RWPE1 (cell line): ENCODE measurements at regions not wholly inside any gene's neighbourhood (a gene's known extent, or its start where the extent isn't known, plus 50 kb on each side); places are given as distances from the start of the nearest gene placed in this dataset.
"Not testable (repeated sequence)": the region's sequence is repeated elsewhere in the genome, so short reads cannot be mapped to it uniquely, and the experiment has no call there.

Experiments
- CTCF ChIA-PET: fragments of 350-600 bp; sonication (Branson Sonifier 250); formaldehyde crosslinking; extraction: SDS; loops from one replicate; lab custom pipeline; 2021; lab: Yijun Ruan, JAX
- POLR2A ChIA-PET: fragments of 400-600 bp; formaldehyde crosslinking; extraction: SDS; loops from one replicate; lab custom pipeline; 2020; ENCODE audit warnings: antibody characterized with exemption; ENCODE audit not compliant: low non-redundant PET; lab: Yijun Ruan, JAX
- DNase-seq: peaks from one replicate; pipeline ENCODE4 v3.0.0; 2012; ENCODE audit warnings: low spot score
- H3K27ac ChIP-seq: fragments of 450-650 bp; 2 replicates; pipeline ENCODE4 v1.5.1; 2017
- TF ChIP-seq, protein P1 (sequence below): fragments of 450-650 bp; conservative IDR thresholded peaks from 2 replicates; pipeline ENCODE4 v1.5.1; 2017; ENCODE audit warnings: low read depth, mild to moderate bottlenecking

DNA sequence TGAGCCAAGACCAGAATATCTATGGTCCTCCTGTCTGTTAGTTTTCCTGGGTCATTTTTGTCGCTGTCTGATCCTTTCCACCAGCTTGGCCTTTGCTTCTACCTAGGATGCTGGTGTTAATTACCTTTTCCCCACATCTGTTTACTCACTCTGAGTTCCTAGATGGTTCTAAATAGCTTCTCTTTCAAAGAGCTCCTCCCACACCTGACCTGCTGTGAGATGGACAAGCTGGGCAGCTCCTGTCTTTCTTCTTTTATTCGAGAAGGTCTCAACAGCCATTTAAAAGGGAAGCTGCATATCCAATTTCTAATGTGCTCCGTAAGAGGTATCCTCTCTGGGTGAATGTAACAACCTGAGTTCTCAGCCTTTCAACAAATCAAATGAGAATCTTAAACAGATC is 156.2 kb downstream of the HRH4 start:
- TF ChIP-seq, protein P1, sequence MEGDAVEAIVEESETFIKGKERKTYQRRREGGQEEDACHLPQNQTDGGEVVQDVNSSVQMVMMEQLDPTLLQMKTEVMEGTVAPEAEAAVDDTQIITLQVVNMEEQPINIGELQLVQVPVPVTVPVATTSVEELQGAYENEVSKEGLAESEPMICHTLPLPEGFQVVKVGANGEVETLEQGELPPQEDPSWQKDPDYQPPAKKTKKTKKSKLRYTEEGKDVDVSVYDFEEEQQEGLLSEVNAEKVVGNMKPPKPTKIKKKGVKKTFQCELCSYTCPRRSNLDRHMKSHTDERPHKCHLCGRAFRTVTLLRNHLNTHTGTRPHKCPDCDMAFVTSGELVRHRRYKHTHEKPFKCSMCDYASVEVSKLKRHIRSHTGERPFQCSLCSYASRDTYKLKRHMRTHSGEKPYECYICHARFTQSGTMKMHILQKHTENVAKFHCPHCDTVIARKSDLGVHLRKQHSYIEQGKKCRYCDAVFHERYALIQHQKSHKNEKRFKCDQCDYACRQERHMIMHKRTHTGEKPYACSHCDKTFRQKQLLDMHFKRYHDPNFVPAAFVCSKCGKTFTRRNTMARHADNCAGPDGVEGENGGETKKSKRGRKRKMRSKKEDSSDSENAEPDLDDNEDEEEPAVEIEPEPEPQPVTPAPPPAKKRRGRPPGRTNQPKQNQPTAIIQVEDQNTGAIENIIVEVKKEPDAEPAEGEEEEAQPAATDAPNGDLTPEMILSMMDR, result no peak
- POLR2A ChIA-PET, result no interaction called here
- CTCF ChIA-PET, result no interaction called here
- no peak overlapping the region for H3K27ac ChIP-seq
- no peak for DNase-seq

DNA sequence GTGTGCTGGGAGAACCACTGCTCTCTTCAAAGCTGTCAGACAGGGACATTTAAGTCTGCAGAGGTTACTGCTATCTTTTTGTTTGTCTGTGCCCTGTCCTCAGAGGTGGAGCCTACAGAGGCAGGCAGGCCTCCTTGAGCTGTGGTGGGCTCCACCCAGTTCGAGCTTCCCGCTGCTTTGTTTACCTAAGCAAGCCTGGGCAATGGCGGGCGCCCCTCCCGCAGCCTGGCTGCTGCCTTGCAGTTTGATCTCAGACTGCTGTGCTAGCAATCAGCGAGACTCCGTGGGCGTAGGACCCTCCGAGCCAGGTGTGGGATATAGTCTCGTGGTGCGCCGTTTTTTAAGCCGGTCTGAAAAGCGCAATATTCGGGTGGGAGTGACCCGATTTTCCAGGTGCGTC is 164.0 kb downstream of the HRH4 start:
- POLR2A ChIA-PET, CTCF ChIA-PET, DNase-seq, H3K27ac ChIP-seq: not testable (repeated sequence)

DNA sequence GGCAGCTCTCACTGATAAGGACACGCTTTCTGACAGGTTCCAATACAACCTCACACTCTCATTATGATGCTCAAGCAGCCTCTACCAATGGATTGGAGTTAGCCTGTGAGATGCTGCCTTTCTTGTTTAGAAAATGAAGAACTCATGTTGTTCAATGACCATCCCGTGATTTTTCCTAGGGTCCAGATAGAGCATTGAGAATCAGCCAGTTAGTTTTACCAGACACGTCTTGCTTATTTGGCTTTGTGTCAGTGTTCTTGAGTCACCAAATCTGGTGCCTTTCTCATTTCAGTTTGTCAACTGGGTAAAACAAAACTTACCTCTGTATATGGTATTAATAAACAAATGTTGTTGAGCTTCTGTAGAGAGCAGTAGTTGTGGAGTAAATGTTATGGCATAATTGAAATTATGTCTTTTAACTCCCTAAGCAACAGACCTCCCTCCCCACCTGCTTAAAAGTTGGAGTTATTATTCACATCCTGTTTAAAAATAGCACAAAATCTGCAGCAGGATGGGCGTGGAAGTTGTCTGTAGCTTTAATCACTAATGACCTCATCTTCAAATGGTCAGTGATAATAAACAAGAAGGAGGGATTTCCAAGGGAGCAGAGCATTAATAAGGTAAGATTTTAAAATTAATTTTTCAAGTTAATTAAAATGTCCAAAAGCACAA is 167.3 kb downstream of the HRH4 start:
- no peak overlapping the region for H3K27ac ChIP-seq
- CTCF ChIA-PET, result no interaction called here
- TF ChIP-seq, protein P1, result no peak
- POLR2A ChIA-PET, result no interaction called here
- DNase-seq, result no peak

DNA sequence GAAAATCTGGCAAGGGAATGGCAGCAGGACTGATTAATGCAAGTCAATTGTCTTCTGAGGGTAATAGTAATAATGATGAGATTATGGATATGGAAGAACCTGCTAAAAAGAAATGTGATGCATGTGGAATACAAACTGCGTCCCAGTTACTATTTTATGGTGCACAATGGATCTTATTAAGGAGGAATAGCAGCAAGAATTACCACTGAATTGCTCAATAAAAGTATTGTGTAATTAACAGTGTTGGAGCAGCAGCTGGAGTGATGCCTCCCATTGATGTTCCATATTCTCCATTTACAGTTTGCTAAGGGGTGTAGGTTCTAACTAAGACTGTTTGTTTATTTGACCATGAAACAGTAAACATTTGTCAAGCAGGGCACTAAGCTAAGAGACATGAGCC is 167.9 kb downstream of the HRH4 start:
- POLR2A ChIA-PET, result no interaction called here
- CTCF ChIA-PET, result no interaction called here
- H3K27ac ChIP-seq, result no peak overlapping the region
- no peak for DNase-seq
- TF ChIP-seq, protein P1, result no peak

DNA sequence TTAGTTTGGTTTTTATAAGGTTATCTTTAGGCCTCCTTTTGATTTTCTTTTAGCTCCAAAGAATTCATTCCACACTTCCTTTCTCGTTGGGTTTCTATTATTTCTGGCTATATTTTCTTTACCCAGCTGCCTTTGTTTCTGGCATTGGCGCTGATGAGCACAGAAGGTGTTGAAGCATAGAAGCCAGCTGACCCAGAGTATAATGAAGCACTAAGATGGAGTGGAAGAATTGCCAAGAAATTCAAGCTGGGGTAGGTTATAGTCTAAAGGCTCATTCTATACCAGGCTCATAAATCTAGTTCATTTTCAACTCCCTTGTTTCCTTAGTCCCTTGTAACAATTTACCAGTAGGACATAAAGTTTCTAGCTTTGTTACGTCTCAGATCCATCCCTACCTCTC is 169.5 kb downstream of the HRH4 start:
- ChIA-PET CTCF (interaction anchor here (0.5 kb wide), 1 partner anchor 79 kb away, joined by 3 read pairs; no protein-coding TSS in a partner anchor), POLR2A (no interaction called here)
- TF ChIP-seq, protein P1, result no peak
- DNase-seq, result no peak
- H3K27ac ChIP-seq, result no peak overlapping the region

DNA sequence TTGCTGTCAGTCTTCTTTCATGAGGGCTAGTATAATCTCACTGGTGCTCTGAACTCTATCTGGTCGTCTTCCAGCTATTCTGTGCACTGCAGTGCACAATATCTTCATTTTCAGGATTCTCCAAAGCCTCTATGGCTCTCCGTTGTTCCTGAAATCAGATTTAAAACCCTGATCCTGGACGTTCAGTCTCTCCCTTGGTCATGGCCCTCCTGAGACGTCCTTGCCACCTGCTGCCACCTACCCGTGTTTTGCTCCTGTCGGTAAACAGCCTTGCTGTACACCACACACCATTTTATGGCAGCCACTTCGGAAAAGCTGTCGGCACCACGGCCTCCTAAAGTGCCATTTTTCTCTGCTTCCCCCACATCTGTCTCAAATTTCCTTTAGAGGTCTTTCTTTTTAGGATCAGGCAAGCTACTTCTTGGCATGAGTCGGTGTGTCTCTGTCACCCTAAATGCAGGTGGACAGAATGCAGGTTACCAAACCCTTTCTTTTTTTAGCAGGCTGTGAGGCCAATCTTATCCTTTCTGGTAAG is 170.0 kb downstream of the HRH4 start:
- TF ChIP-seq, protein P1, result no peak
- ChIA-PET CTCF (no interaction called here), POLR2A (no interaction called here)
- DNase-seq, result no peak
- H3K27ac ChIP-seq, result no peak overlapping the region

DNA sequence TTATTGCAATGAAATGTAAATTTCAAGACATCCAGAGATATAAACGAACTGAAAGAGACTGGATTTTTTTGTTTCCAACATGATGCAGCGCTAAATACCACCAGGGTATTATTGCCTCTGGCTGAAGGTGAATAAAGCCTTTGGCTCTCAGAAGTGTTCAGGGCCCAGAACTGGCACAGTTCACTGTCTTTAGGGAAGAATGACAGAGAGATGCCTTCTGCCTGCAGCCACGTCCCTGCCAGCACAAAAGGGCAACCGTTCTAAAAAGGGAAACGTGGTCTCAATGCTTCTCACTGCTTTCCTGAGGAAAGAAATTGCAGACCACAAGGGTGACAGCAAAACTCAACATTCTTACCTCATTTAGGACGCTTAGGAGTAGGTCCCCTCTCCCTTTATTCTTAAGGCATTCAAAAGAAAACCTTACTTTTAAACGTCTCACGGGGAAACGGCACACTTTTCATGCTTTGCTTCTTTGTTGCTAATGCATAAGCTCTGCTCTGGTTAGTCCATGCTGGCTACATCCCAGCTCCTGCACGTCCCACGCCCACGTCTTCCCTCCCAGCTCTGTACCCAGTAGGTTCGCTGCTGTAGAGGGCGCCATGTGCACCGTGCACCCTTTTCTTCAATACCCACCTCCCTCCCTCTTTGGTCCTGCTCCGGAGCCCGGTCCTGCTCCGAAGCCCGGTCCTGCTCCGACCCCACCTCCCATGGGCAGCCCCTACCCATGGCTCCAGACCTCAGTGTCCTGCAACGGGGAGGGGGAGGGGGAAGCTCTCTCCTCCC is 171.0 kb downstream of the HRH4 start:
- CTCF ChIA-PET, result no interaction called here
- POLR2A ChIA-PET, result no interaction called here
- TF ChIP-seq, protein P1, result no peak
- no peak for DNase-seq
- no peak overlapping the region for H3K27ac ChIP-seq
